ENCODE measurements at regions not wholly inside any gene's neighbourhood (a gene's known extent, or its start where the extent isn't known, plus 50 kb on each side); places are given as distances from the start of the nearest gene placed in this dataset.

- TF ChIP-seq, protein P1, sequence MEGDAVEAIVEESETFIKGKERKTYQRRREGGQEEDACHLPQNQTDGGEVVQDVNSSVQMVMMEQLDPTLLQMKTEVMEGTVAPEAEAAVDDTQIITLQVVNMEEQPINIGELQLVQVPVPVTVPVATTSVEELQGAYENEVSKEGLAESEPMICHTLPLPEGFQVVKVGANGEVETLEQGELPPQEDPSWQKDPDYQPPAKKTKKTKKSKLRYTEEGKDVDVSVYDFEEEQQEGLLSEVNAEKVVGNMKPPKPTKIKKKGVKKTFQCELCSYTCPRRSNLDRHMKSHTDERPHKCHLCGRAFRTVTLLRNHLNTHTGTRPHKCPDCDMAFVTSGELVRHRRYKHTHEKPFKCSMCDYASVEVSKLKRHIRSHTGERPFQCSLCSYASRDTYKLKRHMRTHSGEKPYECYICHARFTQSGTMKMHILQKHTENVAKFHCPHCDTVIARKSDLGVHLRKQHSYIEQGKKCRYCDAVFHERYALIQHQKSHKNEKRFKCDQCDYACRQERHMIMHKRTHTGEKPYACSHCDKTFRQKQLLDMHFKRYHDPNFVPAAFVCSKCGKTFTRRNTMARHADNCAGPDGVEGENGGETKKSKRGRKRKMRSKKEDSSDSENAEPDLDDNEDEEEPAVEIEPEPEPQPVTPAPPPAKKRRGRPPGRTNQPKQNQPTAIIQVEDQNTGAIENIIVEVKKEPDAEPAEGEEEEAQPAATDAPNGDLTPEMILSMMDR (IDR thresholded peaks at IDR 0.05), result no peak
- TF ChIP-seq POLR2AphosphoS5 (IDR thresholded peaks at IDR 0.05; ENCODE audit: low read depth, low read length), result no peak
- TF ChIP-seq SIN3A (IDR thresholded peaks at IDR 0.05; ENCODE audit: borderline replicate concordance, insufficient read depth, low read depth, low read length), result no peak
Observed at GRCh38 chr4:27173280-27173679, 312.6 kb downstream of the STIM2 start.

Measured in Panc1 (cell line).